GM12892 (cell line): ENCODE measurements at regions not wholly inside any gene's neighbourhood (a gene's known extent, or its start where the extent isn't known, plus 50 kb on each side); places are given as distances from the start of the nearest gene placed in this dataset.
A peak's percentile ranks its signal among the peaks of the same experiment; 100 is the strongest.

Source experiments
- DNase-seq: peaks from one replicate; pipeline ENCODE4 v3.0.0; 2011; ENCODE audit not compliant: insufficient read length
- FAIRE-seq: peaks from 2 replicates; lab custom pipeline; 2011; peaks lifted over from hg19 to GRCh38; lab: Jason Lieb, UNC
- POLR2A ChIP-seq: IDR thresholded peaks from 2 replicates; pipeline ENCODE4 v1.6.1; 2011; ENCODE audit warnings: low read depth, low read length, control low read depth
- POLR2AphosphoS5 ChIP-seq: IDR thresholded peaks from 2 replicates; pipeline ENCODE4 v1.6.1; 2011; ENCODE audit warnings: low read depth, low read length, control low read depth
- TAF1 ChIP-seq: IDR thresholded peaks from 2 replicates; pipeline ENCODE4 v1.6.1; 2011; ENCODE audit warnings: low read depth, mild to moderate bottlenecking, control low read depth, low read length, borderline replicate concordance

GRCh38 chr6:130758813-130759212 lies 68.4 kb upstream of the SMLR1 start:
- FAIRE-seq (no peak), DNase-seq (no peak)
- no peak for TF ChIP-seq TAF1
- TF ChIP-seq POLR2AphosphoS5 = no peak
- no peak for TF ChIP-seq POLR2A

GRCh38 chr6:130760006-130760405 lies 67.2 kb upstream of the SMLR1 start:
- TF ChIP-seq TAF1 (no peak), POLR2A (no peak), POLR2AphosphoS5 (no peak)
- FAIRE-seq (no peak), DNase-seq (no peak)

GRCh38 chr6:130761286-130761685 lies 65.9 kb upstream of the SMLR1 start:
- DNase-seq (no peak), FAIRE-seq (no peak)
- TF ChIP-seq POLR2AphosphoS5 = no peak
- TF ChIP-seq POLR2A = no peak
- TF ChIP-seq TAF1 = no peak

GRCh38 chr6:130765181-130765727 lies 62.0 kb upstream of the SMLR1 start:
- DNase-seq = no peak
- FAIRE-seq = no peak
- no peak for TF ChIP-seq TAF1
- no peak for TF ChIP-seq POLR2A
- TF ChIP-seq POLR2AphosphoS5 = no peak

GRCh38 chr6:130766239-130767144 lies 60.7 kb upstream of the SMLR1 start:
- FAIRE-seq (no peak), DNase-seq (no peak)

GRCh38 chr6:130769861-130770260 lies 57.3 kb upstream of the SMLR1 start:
- FAIRE-seq (no peak), DNase-seq (no peak)
- TF ChIP-seq POLR2A (no peak), TAF1 (no peak), POLR2AphosphoS5 (no peak)

More at GRCh38 chr6:130766239-130767144, 60.7 kb upstream of the SMLR1 start:
- no peak for TF ChIP-seq POLR2AphosphoS5
- no peak for TF ChIP-seq TAF1
- TF ChIP-seq POLR2A = no peak

- FAIRE-seq = no peak
Observed at GRCh38 chr6:130771741-130772140, 55.5 kb upstream of the SMLR1 start.

GRCh38 chr6:130773860-130774259 lies 53.3 kb upstream of the SMLR1 start:
- TF ChIP-seq POLR2A (no peak), POLR2AphosphoS5 (no peak), TAF1 (no peak)
- FAIRE-seq (no peak), DNase-seq (no peak)

More at GRCh38 chr6:130771741-130772140, 55.5 kb upstream of the SMLR1 start:
- TF ChIP-seq POLR2AphosphoS5 (no peak), POLR2A (no peak), TAF1 (no peak)
- DNase-seq = no peak

- DNase-seq (no peak), FAIRE-seq (no peak)
- TF ChIP-seq TAF1 (no peak), POLR2AphosphoS5 (no peak), POLR2A (no peak)
Observed at GRCh38 chr6:130775411-130776012, 51.7 kb upstream of the SMLR1 start.

GRCh38 chr6:130776287-130776925 lies 50.8 kb upstream of the SMLR1 start:
- TF ChIP-seq POLR2A = no peak
- no peak for TF ChIP-seq TAF1
- TF ChIP-seq POLR2AphosphoS5 = no peak

More at GRCh38 chr6:130776287-130776925, 50.8 kb upstream of the SMLR1 start:
- DNase-seq (peak; percentile 15), FAIRE-seq (peak; percentile 87)
